K562 (cell line): ENCODE measurements at regions not wholly inside any gene's neighbourhood (a gene's known extent, or its start where the extent isn't known, plus 50 kb on each side); places are given as distances from the start of the nearest gene placed in this dataset.

Source experiments
- CBX5 ChIP-seq: IDR thresholded peaks from 2 replicates; pipeline ENCODE4 v1.6.1; 2014; ENCODE audit warnings: low read depth, borderline replicate concordance
- CEBPB ChIP-seq: fragments of 450-650 bp; IDR thresholded peaks from 2 replicates; pipeline ENCODE4 v1.6.1; 2016; ENCODE audit warnings: missing genetic modification characterization, missing compliant biosample characterization
- ILK ChIP-seq: fragments of 450-650 bp; IDR thresholded peaks from 2 replicates; pipeline ENCODE4 v1.6.1; 2016; ENCODE audit warnings: missing genetic modification characterization, low read depth, mild to moderate bottlenecking, missing compliant biosample characterization, moderate library complexity, borderline replicate concordance
- MXI1 ChIP-seq: IDR thresholded peaks from 2 replicates; pipeline ENCODE4 v1.6.1; 2011; ENCODE audit warnings: low read depth, mild to moderate bottlenecking, improper control_type of control experiment, low read length
- NCOA4 ChIP-seq: fragments of 450-650 bp; IDR thresholded peaks from 2 replicates; pipeline ENCODE4 v1.6.1; 2018; ENCODE audit warnings: mild to moderate bottlenecking; ENCODE audit not compliant: partially characterized antibody
- NR2C2 ChIP-seq, 2 experiments: fragments of 200-800 bp in 1 of 2; sonication (Bioruptor generic) in 1 of 2; sonication (generic) in 1 of 2; formaldehyde crosslinking in 1 of 2; IDR thresholded peaks; 2 replicates each; pipeline versions ENCODE4 v1.6.1 to v1.8.0; 2016 to 2022; ENCODE audit warnings: mild to moderate bottlenecking in 1 of 2, missing compliant biosample characterization in 1 of 2, missing genetic modification characterization in 1 of 2, missing genetic modification reagents in 1 of 2
- OTX1 ChIP-seq: fragments of 450-650 bp; formaldehyde crosslinking; IDR thresholded peaks from 2 replicates; pipeline ENCODE4 v1.4.0; 2022; ENCODE audit warnings: mild to moderate bottlenecking
- RB1 ChIP-seq: fragments of 450-650 bp; IDR thresholded peaks from 2 replicates; pipeline ENCODE4 v1.6.1; 2017; ENCODE audit warnings: low read depth, mild to moderate bottlenecking
- SMARCB1 ChIP-seq: IDR thresholded peaks from 2 replicates; pipeline ENCODE4 v1.6.1; 2011; ENCODE audit warnings: improper control_type of control experiment, low read depth; ENCODE audit not compliant: insufficient read length
- SPI1 ChIP-seq: IDR thresholded peaks from 2 replicates; pipeline ENCODE4 v1.6.1; 2011; ENCODE audit warnings: low read depth, low read length, control low read depth, borderline replicate concordance
- TRIM28 ChIP-seq: fragments of 450-650 bp; IDR thresholded peaks from 2 replicates; pipeline ENCODE4 v1.6.1; 2017
- TF ChIP-seq, protein P1 (sequence below): fragments of 250-450 bp; sonication (Bioruptor Pico); IDR thresholded peaks from 2 replicates; pipeline ENCODE4 v1.5.1; 2021; ENCODE audit warnings: mild to moderate bottlenecking
- TF ChIP-seq, protein P2 (sequence below): fragments of 450-650 bp; formaldehyde crosslinking; IDR thresholded peaks from 2 replicates; pipeline ENCODE4 v1.4.0; 2022; ENCODE audit warnings: mild to moderate bottlenecking, moderate library complexity

DNA sequence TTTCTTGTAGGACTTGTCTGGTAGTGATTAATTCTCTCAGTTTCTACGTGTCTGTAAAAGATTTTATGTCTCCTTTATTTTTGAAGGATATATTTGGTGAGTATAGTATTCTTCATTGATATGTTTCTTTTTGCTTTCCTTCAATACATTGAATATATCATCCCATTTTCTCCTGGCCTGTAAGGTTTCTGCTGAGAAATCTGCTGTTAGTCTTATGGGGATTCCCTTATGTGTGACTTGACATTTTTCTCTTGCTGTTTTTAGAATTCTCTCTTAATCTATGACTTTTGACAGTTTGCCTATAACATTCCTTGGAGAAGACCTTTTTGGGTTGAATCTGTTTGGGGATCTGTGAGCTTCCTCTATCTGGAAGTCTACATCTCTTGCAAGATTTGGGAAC, 281.0 kb upstream of the MEIS1 start (continued):
- TF ChIP-seq, protein P1, sequence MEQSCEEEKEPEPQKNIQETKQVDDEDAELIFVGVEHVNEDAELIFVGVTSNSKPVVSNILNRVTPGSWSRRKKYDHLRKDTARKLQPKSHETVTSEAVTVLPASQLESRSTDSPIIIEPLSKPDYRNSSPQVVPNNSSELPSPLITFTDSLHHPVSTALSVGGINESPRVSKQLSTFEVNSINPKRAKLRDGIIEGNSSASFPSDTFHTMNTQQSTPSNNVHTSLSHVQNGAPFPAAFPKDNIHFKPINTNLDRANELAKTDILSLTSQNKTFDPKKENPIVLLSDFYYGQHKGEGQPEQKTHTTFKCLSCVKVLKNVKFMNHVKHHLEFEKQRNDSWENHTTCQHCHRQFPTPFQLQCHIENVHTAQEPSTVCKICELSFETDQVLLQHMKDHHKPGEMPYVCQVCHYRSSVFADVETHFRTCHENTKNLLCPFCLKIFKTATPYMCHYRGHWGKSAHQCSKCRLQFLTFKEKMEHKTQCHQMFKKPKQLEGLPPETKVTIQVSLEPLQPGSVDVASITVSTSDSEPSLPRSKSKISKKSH = 0 out of 2 replicates have a peak, but pooled peaks have one; percentile 9
- no peak for TF ChIP-seq CEBPB (tag)
- TF ChIP-seq RB1 = no peak
- TF ChIP-seq, protein P2, sequence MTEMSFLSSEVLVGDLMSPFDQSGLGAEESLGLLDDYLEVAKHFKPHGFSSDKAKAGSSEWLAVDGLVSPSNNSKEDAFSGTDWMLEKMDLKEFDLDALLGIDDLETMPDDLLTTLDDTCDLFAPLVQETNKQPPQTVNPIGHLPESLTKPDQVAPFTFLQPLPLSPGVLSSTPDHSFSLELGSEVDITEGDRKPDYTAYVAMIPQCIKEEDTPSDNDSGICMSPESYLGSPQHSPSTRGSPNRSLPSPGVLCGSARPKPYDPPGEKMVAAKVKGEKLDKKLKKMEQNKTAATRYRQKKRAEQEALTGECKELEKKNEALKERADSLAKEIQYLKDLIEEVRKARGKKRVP = no peak
- no peak for TF ChIP-seq SPI1
- peak; percentile 67; the same call in 1 of the 2 replicates for TF ChIP-seq CBX5
- no peak for TF ChIP-seq MXI1
- no peak for TF ChIP-seq OTX1 (CRISPR knock-in tag)
- TF ChIP-seq NCOA4 = no peak
- TF ChIP-seq SMARCB1 = no peak
- no peak for TF ChIP-seq NR2C2 (CRISPR knock-in tag; IDR thresholded peaks at IDR 0.05)
- TF ChIP-seq NR2C2 (tag; IDR thresholded peaks at IDR 0.05) = no peak
- TF ChIP-seq TRIM28 = 0 out of 2 replicates have a peak, but pooled peaks have one; percentile 30
- no peak for TF ChIP-seq ILK (tag)
